ENCODE measurements at regions not wholly inside any gene's neighbourhood (a gene's known extent, or its start where the extent isn't known, plus 50 kb on each side); places are given as distances from the start of the nearest gene placed in this dataset.

- H3K36me3 ChIP-seq (ENCODE audit: control insufficient read depth in 2 of 3, insufficient read depth in 3 of 3, low read length in 3 of 3): no peaks in the 10 kb centered on the region
- no peak for FAIRE-seq
- peak overlapping the region in 1 of 3 donors; percentile 9 for H3K4me3 ChIP-seq (ENCODE audit: low read length in 3 of 3)
- peaks cover 0 to 4% (median 2%) of the 10 kb centered on the region in 3 donors for H3K4me1 ChIP-seq (ENCODE audit: control insufficient read depth in 2 of 3, insufficient read depth in 2 of 3, low read depth in 1 of 3, low read length in 3 of 3)
- intact Hi-C loops (cut with DNase I): no loop called here
- TF ChIP-seq CTCF (IDR thresholded peaks at IDR 0.05; ENCODE audit: borderline replicate concordance, extremely low read depth, insufficient read depth): no peak
- H3K9me3 ChIP-seq (ENCODE audit: control insufficient read depth in 2 of 3, insufficient read depth in 1 of 3, low read length in 3 of 3): no peaks in the 10 kb centered on the region
- no peak overlapping the region for H3K9ac ChIP-seq (ENCODE audit: low read length in 3 of 3)
- no peak overlapping the region for H3K27ac ChIP-seq (ENCODE audit: low read depth in 2 of 2, low read length in 2 of 2)
- no peaks in the 10 kb centered on the region for H3K27me3 ChIP-seq (ENCODE audit: control insufficient read depth, insufficient read depth, low read length)
- peak in 1 of 5 donors; percentile 14 for DNase-seq
Observed at GRCh38 chr1:208357644-208358507, 113.7 kb upstream of the PLXNA2 start.

- H3K4me3 ChIP-seq (ENCODE audit: low read length in 3 of 3): no peak overlapping the region
- no peak for TF ChIP-seq CTCF (IDR thresholded peaks at IDR 0.05; ENCODE audit: borderline replicate concordance, extremely low read depth, insufficient read depth)
- intact Hi-C loops (cut with DNase I): no loop called here
- peaks cover 0 to 4% (median 2%) of the 10 kb centered on the region in 3 donors for H3K4me1 ChIP-seq (ENCODE audit: control insufficient read depth in 2 of 3, insufficient read depth in 2 of 3, low read depth in 1 of 3, low read length in 3 of 3)
- H3K9ac ChIP-seq (ENCODE audit: low read length in 3 of 3): no peak overlapping the region
- no peaks in the 10 kb centered on the region for H3K27me3 ChIP-seq (ENCODE audit: control insufficient read depth, insufficient read depth, low read length)
- FAIRE-seq (no peak), DNase-seq (peak in 1 of 5 donors; percentile 13)
- no peaks in the 10 kb centered on the region for H3K9me3 ChIP-seq (ENCODE audit: control insufficient read depth in 2 of 3, insufficient read depth in 1 of 3, low read length in 3 of 3)
- no peak overlapping the region for H3K27ac ChIP-seq (ENCODE audit: low read depth in 2 of 2, low read length in 2 of 2)
- H3K36me3 ChIP-seq (ENCODE audit: control insufficient read depth in 2 of 3, insufficient read depth in 3 of 3, low read length in 3 of 3): no peaks in the 10 kb centered on the region
Observed at GRCh38 chr1:208358651-208359050, 114.5 kb upstream of the PLXNA2 start.

- intact Hi-C loops (cut with DNase I): no loop called here
- FAIRE-seq: no peak
- peaks cover 0 to 4% (median 2%) of the 10 kb centered on the region in 3 donors for H3K4me1 ChIP-seq (ENCODE audit: control insufficient read depth in 2 of 3, insufficient read depth in 2 of 3, low read depth in 1 of 3, low read length in 3 of 3)
- no peaks in the 10 kb centered on the region for H3K9me3 ChIP-seq (ENCODE audit: control insufficient read depth in 2 of 3, insufficient read depth in 1 of 3, low read length in 3 of 3)
- H3K27me3 ChIP-seq (ENCODE audit: control insufficient read depth, insufficient read depth, low read length): no peaks in the 10 kb centered on the region
- no peaks in the 10 kb centered on the region for H3K36me3 ChIP-seq (ENCODE audit: control insufficient read depth in 2 of 3, insufficient read depth in 3 of 3, low read length in 3 of 3)
- no peak for TF ChIP-seq CTCF (IDR thresholded peaks at IDR 0.05; ENCODE audit: borderline replicate concordance, extremely low read depth, insufficient read depth)
- no peak overlapping the region for H3K27ac ChIP-seq (ENCODE audit: low read depth in 2 of 2, low read length in 2 of 2)
- H3K9ac ChIP-seq (ENCODE audit: low read length in 3 of 3): no peak overlapping the region
- no peak for DNase-seq
- H3K4me3 ChIP-seq (ENCODE audit: low read length in 3 of 3): no peak overlapping the region
Observed at GRCh38 chr1:208362011-208362410, 117.8 kb upstream of the PLXNA2 start.
